Cerebellar cortex (tissue), 1 donor: ENCODE measurements at regions not wholly inside any gene's neighbourhood (a gene's known extent, or its start where the extent isn't known, plus 50 kb on each side); places are given as distances from the start of the nearest gene placed in this dataset.

Experiments
- DNase-seq: peaks from one replicate; pipeline ENCODE4 v3.0.0-alpha.2; 2015; ENCODE audit warnings: low spot score

DNA sequence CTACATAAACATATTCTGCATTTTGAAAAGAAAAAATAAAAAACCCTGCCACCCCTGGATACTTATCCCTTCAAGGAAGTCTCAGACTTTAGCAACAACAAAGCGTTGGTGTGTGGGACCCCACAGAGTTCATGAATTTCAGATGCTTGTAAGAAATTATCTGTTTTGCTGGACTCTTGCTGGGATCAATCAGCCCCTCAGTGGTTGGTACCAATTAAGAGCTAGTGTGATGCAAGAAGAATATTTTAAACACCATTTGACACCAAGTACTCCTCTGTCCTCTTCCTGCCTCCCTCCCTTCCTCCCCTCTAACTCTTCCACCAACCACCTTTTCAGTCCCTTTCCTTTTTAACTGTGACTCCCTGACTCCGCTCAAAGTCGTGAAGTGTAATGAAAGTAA lies 51.5 kb downstream of the SST start:
- no peak for DNase-seq

DNA sequence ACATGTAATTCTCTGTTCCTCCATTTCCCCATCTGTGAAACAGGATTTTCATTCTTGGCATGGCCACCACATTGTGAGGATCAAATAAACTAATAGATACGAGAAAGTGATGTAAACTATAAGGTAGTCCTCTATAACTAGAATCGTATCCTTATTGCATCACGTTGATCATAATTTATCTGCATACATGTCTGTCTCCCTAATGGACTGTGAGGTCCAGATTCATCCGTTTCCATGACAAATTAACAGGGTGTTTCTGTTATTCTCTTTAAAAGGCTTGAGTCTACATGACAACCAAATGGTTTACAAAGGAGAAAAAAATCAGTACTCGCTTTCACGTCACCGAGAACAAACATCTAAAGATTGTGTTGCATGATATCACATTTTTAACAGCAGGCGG lies 53.0 kb downstream of the SST start:
- no peak for DNase-seq

DNA sequence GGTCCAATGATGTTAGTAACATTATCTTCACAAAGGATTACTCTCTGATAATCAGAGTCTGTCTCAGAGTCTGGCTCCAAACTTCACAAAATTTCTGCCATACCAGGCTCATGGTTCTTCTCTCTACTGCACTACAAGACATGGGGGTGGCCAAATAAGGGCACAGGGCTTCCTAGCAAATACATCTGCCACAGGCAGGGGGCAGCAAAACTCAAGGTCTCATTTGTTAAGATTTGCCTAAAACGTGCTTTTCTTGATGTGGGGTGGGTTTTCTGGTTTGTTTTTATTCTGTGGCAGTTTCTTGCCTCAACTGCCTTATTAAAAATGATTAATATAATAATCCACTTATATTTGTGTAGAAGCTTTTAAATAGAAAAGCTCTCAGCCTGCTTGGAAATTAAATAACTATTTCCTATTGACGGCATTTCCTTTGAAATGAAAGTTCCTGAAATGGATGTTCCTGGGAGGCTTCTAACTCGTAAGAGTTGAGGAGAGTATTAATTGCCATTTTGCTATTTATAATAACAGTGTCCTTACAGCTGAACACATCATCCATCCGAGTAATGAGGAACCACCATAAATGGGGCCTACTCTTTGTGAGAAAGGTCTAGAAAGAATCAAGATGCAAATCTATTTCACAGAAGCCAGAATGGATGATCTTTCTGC lies 53.8 kb downstream of the SST start:
- DNase-seq: peak; percentile 54

DNA sequence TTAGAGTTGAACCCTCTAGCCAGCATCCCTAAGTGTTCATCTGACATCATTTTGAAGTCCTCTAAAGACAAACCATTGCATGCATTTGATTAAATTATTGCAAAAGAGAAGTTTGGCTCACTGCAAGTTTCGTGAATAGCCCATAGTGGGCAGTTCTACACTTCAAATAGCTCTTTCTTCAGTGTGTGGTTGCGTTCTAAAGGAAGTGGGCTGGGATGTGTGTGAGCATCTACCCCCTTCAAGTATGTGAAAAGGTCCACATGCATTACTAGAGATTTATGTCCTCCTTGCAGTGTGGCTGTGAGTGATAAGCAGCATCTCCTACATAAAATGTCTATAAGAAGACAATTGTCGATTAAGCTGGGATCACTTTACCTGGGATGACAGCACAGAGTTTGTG lies 54.6 kb downstream of the SST start:
- DNase-seq: no peak

DNA sequence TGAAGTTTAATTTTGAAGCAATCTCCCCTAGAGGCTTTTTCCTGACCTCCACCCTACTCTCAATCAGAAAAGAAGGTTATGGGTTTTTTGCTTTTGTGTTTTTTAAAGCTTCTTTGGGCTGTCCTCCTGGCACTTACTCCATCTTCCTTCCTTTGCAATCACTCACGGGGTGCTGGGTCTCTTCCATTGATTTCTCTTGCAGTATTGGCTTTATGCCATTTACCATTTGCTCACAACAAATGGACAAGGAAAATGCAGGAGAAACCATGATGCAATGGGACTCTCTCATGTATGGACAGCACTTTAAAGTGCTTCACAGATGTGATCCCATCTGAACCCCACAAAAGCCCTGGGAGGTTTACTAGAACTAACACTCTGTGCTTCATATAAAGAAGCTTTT lies 57.5 kb downstream of the SST start:
- DNase-seq: no peak

DNA sequence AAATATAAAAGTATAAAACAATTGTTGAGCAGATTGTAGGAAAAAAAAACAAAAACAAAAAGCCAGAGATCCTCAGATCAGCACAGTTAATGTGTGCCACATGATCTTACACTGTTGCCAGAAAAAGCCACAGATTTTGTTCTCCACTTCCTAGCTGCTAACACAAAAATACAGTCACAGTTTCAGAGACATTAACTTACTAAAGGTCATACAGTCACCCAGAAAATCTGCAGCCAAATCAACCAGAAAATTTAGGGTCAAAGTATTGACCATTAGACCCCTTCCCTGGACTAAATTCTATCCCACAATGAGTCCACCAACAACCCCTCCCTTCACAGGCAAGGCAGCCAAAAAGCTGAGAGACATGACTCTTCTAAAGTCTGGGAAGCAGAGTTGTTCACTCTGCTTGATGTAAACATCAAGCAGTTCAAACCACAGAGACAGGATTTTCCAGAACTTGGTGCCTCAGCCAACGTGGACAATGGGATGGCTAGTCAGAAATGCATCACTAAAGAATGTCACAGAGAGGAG lies 59.1 kb downstream of the SST start:
- no peak for DNase-seq

DNA sequence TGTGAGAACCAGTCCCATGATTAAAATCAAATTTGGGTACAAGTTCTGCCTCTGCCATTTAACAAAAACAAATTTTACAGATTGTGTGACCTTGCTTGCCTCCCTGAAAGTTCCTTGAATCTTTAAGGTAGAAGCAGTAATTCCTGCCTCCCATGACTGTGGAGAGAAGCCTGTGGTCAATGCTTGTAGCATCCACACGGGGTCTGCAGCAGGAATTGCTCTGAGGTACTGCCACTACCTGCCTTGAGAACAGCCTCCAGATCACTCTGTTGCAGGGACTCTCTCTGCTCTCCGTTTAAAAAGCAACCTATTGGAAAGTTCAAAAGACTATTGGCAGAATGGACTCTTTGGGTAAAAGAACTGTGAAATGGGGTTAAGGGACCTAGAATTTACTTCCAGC lies 75.9 kb downstream of the SST start:
- DNase-seq: no peak

DNA sequence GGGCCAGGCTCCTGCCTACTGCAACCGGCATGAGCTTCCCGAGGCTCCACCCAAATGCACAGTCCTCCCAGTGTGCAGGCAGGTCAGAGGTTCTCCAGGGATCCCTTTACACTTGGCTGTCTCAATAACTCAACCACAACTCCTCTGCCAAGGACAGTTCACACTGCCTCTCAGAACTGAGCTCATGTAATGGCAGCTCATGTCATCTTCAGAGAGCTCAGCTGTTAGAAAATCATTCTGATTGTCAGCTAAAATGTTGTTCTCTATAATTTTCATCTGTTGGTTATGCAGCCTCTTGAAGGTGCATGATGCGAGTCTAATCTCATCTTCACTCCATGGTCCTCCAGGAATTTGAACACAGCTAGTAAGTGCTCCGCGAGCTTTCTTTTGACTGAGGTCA lies 76.7 kb downstream of the SST start:
- no peak for DNase-seq

DNA sequence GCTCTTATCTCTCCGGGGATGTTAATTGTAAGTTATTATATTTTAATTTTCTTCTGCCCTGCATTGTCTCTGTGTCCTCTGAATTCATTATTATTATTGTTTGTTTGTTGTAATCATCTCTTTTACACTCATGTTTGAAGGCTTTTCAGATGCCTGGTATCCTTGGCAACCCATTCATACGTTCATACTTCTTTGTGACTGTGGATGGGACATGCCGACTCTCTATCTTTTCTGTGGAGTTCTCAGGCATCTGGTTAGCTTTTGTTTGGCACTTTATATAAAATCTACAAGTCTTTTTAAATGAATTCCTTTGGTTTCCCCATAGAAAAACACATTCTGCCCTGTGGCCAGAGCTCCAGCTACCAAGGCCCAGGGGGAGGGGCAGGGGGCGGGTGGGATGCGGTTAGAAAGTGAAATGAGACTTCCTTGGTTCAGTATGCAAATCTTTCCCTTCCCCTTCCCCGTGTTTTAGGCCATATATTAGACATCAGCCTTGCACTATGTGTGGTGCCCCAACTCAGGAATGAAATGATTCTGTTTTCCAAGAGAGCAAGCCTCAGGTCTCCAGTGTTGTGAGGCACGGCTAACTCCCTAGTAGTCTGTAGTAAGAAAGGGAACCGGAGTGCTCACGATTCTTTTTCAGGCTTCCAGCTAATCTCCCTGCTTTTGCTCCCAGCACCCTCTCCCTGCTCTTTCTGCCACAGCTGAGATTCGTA lies 79.2 kb downstream of the SST start:
- DNase-seq: no peak

DNA sequence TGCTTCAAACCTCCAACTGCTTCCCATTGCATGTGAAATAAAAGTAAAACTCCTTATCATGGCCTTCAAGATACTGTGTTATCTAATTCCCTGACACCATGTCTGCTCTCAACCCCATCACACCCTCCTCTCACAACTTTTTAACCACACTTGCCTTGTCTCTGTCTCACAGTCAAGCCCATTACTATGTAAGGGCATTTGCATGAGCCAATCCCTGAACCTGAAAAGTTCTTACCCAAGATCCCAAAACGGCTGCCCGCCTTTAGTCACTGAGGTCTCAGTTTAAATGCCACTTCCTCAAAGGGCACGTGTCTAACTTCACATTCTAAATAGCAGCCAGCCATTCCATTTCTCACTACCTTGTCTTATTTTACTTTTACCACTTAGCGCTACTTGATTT lies 83.1 kb downstream of the SST start:
- DNase-seq: no peak

DNA sequence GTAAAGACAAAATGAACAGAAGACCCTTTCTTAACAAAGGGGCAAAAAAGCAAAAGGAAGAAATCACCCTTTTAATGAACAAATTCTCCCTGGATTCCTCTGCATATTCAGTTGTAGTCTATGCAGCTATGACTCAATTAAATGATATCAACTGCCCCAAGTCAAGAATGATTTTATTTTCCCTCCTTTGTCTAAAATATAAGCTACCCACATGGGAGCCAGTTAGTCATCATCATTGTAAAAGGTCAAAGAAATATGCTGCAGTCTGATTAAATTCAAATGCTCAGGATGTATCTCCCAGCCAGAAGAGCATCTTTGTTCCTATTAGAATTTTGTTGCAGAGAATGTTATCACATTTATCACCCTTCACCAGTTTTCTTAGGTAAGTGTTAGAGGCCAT lies 84.0 kb downstream of the SST start:
- DNase-seq: no peak

DNA sequence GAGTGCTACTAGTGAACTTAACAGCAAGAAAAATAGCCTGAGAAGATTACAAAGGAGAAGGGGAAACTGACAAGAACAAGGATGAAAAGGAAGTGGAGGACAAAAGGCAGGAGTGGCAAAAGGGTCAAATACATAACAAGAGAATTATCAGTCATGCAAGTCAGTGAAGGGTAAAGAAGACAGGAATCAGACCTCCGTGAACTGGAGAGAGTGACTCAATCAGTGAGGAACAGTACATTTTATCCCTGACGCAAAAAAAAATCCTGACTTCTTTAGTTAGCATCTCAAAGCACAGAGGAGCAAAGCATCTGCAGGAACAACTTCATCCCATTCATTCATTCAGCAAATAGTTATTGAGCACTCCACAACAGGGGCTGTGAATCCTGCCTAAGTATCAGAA lies 97.8 kb downstream of the SST start:
- DNase-seq: no peak

DNA sequence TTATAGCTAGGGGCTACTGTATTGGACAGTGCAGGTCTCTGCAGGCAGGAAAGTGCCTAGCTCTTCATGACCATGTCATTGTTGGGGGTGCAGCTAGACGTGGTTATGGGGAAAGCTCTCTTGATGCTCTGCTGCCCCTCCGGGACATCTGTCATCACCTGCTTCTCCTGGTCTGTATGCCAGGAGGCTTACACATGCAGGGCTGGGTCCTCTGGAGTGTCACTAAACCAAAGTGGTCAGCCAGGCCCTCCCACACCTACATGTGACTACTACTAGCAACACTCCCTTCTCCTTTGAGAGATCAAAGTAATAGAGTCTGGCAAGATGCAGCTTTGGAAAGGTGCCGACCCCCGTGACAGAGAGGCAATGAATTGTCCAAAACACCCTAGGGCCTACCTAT lies 98.5 kb downstream of the SST start:
- DNase-seq: no peak

DNA sequence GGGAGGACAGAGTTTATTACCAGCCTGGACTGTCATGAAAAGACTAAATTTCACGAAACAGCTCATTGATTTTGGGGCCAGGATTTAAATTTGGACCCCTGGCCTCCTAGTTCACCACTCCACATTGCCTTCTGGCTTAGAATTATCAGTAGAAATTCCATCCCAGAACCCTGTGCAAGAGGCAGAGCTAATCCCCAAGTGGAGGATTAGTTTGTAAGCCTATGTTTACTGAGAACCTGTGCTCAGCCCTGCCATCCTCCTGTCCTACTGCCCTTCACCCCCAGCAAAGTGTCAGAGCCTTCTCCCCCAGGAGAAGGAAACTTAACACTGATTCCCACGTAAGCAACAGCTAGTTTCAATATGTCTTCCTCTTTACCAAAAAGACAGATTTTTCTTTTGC lies 99.4 kb downstream of the SST start:
- no peak for DNase-seq

DNA sequence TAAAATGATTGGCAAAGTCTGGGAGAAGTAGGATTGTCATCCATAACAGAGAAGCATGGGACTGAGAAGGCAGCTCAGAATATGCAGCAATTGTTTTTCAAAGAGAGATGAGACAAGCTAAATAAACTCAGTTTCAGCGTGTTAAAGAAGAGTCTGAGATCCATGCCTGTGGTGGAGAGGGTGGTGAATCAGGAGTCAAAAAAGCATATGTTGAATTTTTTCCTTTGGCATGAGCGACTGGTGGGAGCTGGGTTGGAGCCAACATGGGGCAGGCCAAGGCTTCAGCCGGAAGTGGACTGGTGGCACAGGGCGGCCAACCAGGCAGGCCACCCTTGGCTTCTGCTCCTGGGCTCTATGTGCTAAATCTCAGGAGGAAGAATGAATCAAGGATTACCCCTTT lies 102.0 kb downstream of the SST start:
- no peak for DNase-seq

DNA sequence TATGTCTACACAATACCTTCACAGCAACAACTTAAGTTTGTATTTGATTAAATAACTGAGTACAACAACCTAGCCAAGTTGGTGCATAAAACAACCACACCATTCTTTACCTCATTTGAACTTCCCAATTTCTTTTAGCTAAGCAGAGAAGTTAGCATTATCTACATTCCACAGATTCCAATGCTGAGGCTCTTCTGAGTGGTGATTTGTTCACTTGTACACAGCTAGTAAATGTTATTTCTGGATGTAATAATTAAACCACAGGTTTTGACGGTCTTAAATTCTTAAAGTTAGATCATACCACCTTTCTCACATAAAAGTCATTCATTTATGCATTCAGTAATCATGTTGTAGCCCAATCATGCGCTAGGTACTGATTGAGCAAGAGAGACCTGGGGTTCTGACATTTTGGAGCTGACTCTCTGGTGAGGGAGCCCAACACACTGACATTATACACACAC lies 102.5 kb downstream of the SST start:
- no peak for DNase-seq

DNA sequence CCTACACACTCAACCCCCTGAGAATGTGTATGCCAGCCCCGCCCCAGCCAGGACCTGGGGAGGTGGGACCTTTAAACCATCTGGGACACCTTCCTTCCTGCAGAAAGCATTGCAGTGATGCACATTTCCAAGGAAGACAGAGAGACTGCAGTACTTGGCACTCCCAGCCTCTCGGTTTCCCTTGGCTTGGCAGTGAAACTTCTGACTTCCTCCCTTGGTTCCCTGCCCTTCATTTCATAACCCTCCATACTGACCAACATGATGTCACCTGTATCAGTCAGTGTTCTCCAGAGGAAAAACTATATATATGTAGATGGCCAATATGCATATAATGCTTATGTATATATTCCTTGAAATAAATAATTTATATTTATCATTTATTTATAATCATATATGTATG lies 103.2 kb downstream of the SST start:
- no peak for DNase-seq

DNA sequence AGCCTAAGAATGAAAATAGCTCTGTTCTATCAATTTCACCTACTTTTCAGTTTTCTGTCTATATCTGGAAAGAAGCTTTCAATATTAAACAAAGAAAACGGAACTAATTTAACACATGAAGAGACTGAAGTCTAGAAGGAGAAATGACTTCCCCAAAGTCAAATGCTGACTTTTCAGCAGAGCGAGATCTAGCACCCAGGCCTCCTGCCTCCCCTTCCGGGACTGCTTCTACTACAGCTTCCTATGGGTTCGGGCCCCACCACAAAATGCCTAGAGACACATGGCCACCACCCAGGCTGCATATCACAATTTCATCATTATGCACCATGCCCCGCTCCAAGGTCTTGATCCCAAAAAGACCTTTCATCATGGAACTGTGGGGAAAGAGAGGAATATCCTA lies 104.5 kb downstream of the SST start:
- DNase-seq: no peak

DNA sequence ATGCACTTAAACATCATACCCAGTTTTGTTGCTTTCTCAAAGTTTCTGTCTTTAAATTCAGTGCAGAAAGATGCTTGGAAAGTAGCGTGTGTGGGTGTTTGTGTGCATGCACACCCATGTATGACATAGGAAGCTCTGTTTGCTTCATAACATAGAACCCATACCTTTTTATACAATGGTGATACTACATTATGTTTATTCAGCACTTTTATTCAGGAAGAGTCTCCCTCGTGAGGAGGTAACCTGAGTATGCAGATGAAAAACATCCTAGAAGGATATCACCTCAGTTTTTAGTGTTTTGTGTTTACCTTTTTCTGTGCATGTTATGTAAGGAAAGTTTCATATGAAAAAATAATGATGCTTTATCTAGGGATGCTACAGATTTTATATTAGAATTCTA lies 111.2 kb downstream of the SST start:
- DNase-seq: no peak

DNA sequence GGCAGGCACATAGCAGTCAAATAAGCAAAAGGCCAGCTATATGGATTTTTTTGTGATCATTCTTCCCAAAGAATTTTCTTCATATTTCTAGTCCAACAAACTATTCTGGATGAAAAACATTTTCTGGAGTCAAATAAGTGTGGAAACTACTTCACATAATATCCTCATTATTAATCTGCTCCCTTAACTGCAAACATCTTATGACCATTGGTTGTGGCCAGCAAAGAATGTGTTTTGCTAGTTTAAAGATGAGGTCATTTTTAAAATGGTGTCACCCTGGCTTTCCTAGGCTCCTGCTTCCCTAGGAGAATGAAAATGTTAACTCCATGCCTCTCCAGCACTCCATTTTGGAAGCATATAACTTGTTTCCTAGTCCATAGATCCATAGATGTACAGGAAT lies 118.8 kb downstream of the SST start:
- DNase-seq: no peak

DNA sequence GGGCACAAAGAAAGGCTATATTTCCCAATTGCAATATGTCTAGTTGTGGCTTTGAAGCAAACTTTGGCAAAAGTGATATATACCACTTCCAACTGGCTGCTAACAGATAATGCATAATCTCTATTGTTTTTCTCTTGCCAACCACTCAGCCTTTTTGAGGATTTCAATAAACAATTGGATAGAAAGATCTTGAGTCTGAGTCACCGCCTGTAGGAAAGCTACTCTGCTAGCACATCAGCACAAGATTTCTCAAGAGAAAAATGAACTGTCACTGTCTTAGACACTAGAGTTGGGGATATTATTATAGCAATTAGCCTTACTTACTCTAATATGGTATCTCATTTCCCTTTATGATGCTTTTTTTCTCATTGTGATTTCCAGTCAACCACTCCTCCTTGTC lies 119.7 kb downstream of the SST start:
- DNase-seq: no peak

DNA sequence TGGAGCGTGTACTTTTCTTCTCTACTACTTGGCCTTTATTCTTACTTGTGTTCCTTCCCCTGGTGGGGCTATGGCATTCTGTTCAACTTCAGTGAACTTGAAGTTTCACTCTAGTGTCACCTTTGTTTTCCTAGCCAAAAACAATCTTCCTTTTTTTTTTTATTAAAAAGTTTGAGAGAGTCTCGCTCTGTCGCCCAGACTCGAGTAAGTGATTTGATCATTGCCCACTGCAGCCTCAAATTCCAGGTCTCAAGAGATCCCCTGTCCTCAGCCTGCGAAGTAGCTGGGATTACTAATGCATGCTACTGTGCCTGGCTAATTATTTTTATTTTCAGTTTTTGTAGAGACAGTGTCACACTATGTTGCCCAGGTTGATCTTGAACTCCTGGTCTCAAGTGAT lies 124.8 kb downstream of the SST start:
- no peak for DNase-seq

DNA sequence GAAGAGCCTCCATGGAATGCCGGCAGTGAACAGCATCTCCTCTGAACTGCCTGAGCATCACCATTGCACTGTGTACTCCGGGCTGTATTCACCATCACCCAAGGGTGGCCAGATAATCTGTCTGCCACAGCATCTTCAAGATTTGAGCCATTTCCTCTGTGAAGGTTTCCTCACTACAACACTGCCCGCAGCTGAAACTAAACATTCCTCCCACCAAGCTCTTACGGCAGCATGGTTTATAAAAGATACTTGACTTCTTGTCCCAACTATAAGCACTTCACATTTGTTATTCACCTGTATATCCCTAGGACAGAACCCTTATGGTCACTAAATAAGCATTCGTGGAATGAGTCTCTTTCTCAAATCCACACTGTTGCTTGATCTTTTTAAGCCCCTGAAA lies 125.9 kb downstream of the SST start:
- no peak for DNase-seq

DNA sequence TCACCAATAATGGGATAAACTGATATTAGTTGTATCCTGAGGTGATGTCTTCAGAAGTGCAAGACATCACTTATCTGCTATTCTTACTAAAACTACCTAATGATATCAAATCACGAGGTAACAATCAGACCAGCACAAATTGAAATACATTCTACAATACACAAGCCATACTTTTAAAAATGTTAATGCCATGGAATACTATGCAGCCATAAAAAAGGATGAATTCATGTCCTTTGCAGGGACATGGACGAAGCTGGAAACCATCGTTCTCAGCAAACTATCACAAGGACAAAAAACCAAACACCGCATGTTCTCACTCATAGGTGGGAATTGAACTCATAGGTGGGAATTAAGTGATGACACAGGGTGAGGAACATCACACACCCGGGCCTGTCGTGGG lies 129.3 kb downstream of the SST start:
- no peak for DNase-seq
